HepG2 (cell line): ENCODE measurements at regions not wholly inside any gene's neighbourhood (a gene's known extent, or its start where the extent isn't known, plus 50 kb on each side); places are given as distances from the start of the nearest gene placed in this dataset.
"Not testable (repeated sequence)": the region's sequence is repeated elsewhere in the genome, so short reads cannot be mapped to it uniquely, and the experiment has no call there.

Experiments
- ARID2 ChIP-seq: sonication (generic); formaldehyde crosslinking; IDR thresholded peaks from 2 replicates; pipeline ENCODE4 v1.8.1; 2022; ENCODE audit warnings: mild to moderate bottlenecking, missing genetic modification reagents, borderline replicate concordance
- CEBPB ChIP-seq: IDR thresholded peaks from 2 replicates; pipeline ENCODE4 v1.6.1; 2011; ENCODE audit warnings: low read depth, low read length, improper control_type of control experiment, borderline replicate concordance
- CTCF ChIP-seq: sonication (generic); formaldehyde crosslinking; IDR thresholded peaks from 2 replicates; pipeline ENCODE4 v1.5.0; 2020; ENCODE audit warnings: mild to moderate bottlenecking, missing genetic modification reagents, moderate library complexity
- MEIS2 ChIP-seq: sonication (generic); formaldehyde crosslinking; IDR thresholded peaks from 2 replicates; pipeline ENCODE4 v1.9.0; 2021; ENCODE audit warnings: mild to moderate bottlenecking, missing genetic modification reagents
- PBX3 ChIP-seq: sonication (generic); formaldehyde crosslinking; IDR thresholded peaks from 2 replicates; pipeline ENCODE4 v1.8.1; 2023; ENCODE audit warnings: missing genetic modification reagents, inconsistent platforms, borderline replicate concordance
- POLR2AphosphoS2 ChIP-seq: IDR thresholded peaks from 2 replicates; pipeline ENCODE4 v1.6.1; 2011; ENCODE audit warnings: low read depth, low read length, improper control_type of control experiment
- RAD21 ChIP-seq: fragments of 450-650 bp; formaldehyde crosslinking; IDR thresholded peaks from 2 replicates; pipeline ENCODE4 v1.5.0; 2020; ENCODE audit warnings: mild to moderate bottlenecking
- SMC3 ChIP-seq: IDR thresholded peaks from 2 replicates; pipeline ENCODE4 v1.6.1; 2011; ENCODE audit warnings: low read length, improper control_type of control experiment
- ZEB1 ChIP-seq: IDR thresholded peaks from 2 replicates; pipeline ENCODE4 v1.6.1; 2012; ENCODE audit warnings: mild to moderate bottlenecking, low read depth, inconsistent platforms; ENCODE audit not compliant: insufficient replicate concordance
- ZSCAN20 ChIP-seq: sonication (generic); formaldehyde crosslinking; IDR thresholded peaks from 2 replicates; pipeline ENCODE4 v1.4.0; 2020; ENCODE audit warnings: missing genetic modification reagents, mild to moderate bottlenecking, borderline replicate concordance
- TF ChIP-seq, protein P1 (sequence below): sonication (generic); formaldehyde crosslinking; IDR thresholded peaks from 2 replicates; pipeline ENCODE4 v1.4.0; 2020; ENCODE audit warnings: missing genetic modification reagents
- TF ChIP-seq, protein P2 (sequence below): sonication (generic); formaldehyde crosslinking; IDR thresholded peaks from 2 replicates; pipeline ENCODE4 v1.4.0; 2020; ENCODE audit warnings: low read depth, missing genetic modification reagents
- TF ChIP-seq, protein P3 (sequence below): sonication (generic); formaldehyde crosslinking; IDR thresholded peaks from 2 replicates; pipeline ENCODE4 v1.4.0; 2020; ENCODE audit warnings: missing genetic modification reagents

GRCh38 chr2:134009906-134010305 lies 244.0 kb upstream of the MGAT5 start:
- TF ChIP-seq, protein P1, sequence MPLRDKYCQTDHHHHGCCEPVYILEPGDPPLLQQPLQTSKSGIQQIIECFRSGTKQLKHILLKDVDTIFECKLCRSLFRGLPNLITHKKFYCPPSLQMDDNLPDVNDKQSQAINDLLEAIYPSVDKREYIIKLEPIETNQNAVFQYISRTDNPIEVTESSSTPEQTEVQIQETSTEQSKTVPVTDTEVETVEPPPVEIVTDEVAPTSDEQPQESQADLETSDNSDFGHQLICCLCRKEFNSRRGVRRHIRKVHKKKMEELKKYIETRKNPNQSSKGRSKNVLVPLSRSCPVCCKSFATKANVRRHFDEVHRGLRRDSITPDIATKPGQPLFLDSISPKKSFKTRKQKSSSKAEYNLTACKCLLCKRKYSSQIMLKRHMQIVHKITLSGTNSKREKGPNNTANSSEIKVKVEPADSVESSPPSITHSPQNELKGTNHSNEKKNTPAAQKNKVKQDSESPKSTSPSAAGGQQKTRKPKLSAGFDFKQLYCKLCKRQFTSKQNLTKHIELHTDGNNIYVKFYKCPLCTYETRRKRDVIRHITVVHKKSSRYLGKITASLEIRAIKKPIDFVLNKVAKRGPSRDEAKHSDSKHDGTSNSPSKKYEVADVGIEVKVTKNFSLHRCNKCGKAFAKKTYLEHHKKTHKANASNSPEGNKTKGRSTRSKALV (CRISPR knock-in tag), result not testable (repeated sequence)
- TF ChIP-seq CTCF (CRISPR knock-in tag); CEBPB; POLR2AphosphoS2; PBX3; ZSCAN20 (CRISPR knock-in tag); MEIS2; RAD21 (CRISPR knock-in tag); SMC3; ARID2 (CRISPR knock-in tag); ZEB1: not testable (repeated sequence)
- TF ChIP-seq, protein P2, sequence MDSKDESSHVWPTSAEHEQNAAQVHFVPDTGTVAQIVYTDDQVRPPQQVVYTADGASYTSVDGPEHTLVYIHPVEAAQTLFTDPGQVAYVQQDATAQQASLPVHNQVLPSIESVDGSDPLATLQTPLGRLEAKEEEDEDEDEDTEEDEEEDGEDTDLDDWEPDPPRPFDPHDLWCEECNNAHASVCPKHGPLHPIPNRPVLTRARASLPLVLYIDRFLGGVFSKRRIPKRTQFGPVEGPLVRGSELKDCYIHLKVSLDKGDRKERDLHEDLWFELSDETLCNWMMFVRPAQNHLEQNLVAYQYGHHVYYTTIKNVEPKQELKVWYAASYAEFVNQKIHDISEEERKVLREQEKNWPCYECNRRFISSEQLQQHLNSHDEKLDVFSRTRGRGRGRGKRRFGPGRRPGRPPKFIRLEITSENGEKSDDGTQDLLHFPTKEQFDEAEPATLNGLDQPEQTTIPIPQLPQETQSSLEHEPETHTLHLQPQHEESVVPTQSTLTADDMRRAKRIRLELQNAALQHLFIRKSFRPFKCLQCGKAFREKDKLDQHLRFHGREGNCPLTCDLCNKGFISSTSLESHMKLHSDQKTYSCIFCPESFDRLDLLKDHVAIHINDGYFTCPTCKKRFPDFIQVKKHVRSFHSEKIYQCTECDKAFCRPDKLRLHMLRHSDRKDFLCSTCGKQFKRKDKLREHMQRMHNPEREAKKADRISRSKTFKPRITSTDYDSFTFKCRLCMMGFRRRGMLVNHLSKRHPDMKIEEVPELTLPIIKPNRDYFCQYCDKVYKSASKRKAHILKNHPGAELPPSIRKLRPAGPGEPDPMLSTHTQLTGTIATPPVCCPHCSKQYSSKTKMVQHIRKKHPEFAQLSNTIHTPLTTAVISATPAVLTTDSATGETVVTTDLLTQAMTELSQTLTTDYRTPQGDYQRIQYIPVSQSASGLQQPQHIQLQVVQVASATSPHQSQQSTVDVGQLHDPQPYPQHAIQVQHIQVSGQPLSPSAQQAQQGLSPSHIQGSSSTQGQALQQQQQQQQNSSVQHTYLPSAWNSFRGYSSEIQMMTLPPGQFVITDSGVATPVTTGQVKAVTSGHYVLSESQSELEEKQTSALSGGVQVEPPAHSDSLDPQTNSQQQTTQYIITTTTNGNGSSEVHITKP (CRISPR knock-in tag), result not testable (repeated sequence)
- TF ChIP-seq, protein P3, sequence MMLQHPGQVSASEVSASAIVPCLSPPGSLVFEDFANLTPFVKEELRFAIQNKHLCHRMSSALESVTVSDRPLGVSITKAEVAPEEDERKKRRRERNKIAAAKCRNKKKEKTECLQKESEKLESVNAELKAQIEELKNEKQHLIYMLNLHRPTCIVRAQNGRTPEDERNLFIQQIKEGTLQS (CRISPR knock-in tag), result not testable (repeated sequence)
